CD14-positive monocyte (primary cell): ENCODE measurements at regions not wholly inside any gene's neighbourhood (a gene's known extent, or its start where the extent isn't known, plus 50 kb on each side); places are given as distances from the start of the nearest gene placed in this dataset.

Experiments used
- DNase-seq, 3 donors: peaks; one replicate each; pipeline ENCODE4 v3.0.0-alpha.2; 2011 to 2022
- H2AFZ ChIP-seq: 2 replicates; pipeline ENCODE4 v1.6.0; 2012; ENCODE audit warnings: mild to moderate bottlenecking, low read depth, low read length, inconsistent platforms; ENCODE audit not compliant: insufficient read depth, poor library complexity, severe bottlenecking
- H3K27ac ChIP-seq, 2 donors: 1 replicate in 1 of 2; 2 replicates in 1 of 2; pipeline ENCODE4 v1.5.1; 2012 to 2013; ENCODE audit warnings: low read length in 2 of 2, control low read depth in 1 of 2, inconsistent platforms in 1 of 2, low read depth in 1 of 2, mild to moderate bottlenecking in 1 of 2
- H3K27me3 ChIP-seq, 2 donors: one replicate each; pipeline versions ENCODE4 v1.6.0 to v1.6.1; 2011 to 2013; ENCODE audit warnings: low read length in 2 of 2; ENCODE audit not compliant: control insufficient read depth in 2 of 2, insufficient read depth in 2 of 2
- H3K36me3 ChIP-seq, 2 donors: replicated peaks in 1 of 2; 1 replicate in 1 of 2; 2 replicates in 1 of 2; pipeline versions ENCODE4 v1.5.1 to v1.6.1; 2012 to 2013; ENCODE audit warnings: low read length in 2 of 2, control low read depth in 1 of 2, inconsistent platforms in 1 of 2, mild to moderate bottlenecking in 1 of 2; ENCODE audit not compliant: insufficient read depth in 2 of 2, control insufficient read depth in 1 of 2
- H3K4me1 ChIP-seq, 2 donors: 1 replicate in 1 of 2; 2 replicates in 1 of 2; pipeline versions ENCODE4 v1.5.1 to v1.6.1; 2012 to 2013; ENCODE audit warnings: low read length in 2 of 2, control low read depth in 1 of 2, inconsistent platforms in 1 of 2, mild to moderate bottlenecking in 1 of 2, moderate library complexity in 1 of 2; ENCODE audit not compliant: insufficient read depth in 2 of 2, control insufficient read depth in 1 of 2
- H3K4me2 ChIP-seq: replicated peaks from 2 replicates; pipeline ENCODE3; 2012; ENCODE audit warnings: low read length, moderate library complexity, mild to moderate bottlenecking; ENCODE audit not compliant: poor library complexity, severe bottlenecking; ENCODE audit errors: extremely low read depth
- H3K4me3 ChIP-seq, 3 experiments: fragments of 200-600 bp in 1 of 3; sonication (generic) in 1 of 3; replicated peaks in 1 of 3; 1 replicate in 2 of 3; 2 replicates in 1 of 3; pipeline ENCODE4 v1.5.1; 2011 to 2013; ENCODE audit warnings: low read length in 3 of 3, mild to moderate bottlenecking in 3 of 3, control low read depth in 2 of 3, low read depth in 2 of 3, inconsistent platforms in 1 of 3, moderate library complexity in 1 of 3
- H3K79me2 ChIP-seq: 2 replicates; pipeline ENCODE4 v1.6.0; 2012; ENCODE audit warnings: mild to moderate bottlenecking, control low read depth, inconsistent platforms, low read length, moderate library complexity; ENCODE audit not compliant: insufficient read depth
- H3K9ac ChIP-seq: 2 replicates; pipeline ENCODE4 v1.6.0; 2017; ENCODE audit warnings: low read length, mild to moderate bottlenecking; ENCODE audit not compliant: insufficient read depth, poor library complexity, severe bottlenecking
- H3K9me3 ChIP-seq, 2 donors: replicated peaks in 1 of 2; 1 replicate in 1 of 2; 2 replicates in 1 of 2; pipeline versions ENCODE4 v1.5.1 to v1.6.1; 2012 to 2013; ENCODE audit warnings: low read length in 2 of 2, control low read depth in 1 of 2; ENCODE audit not compliant: control insufficient read depth in 1 of 2, insufficient read depth in 1 of 2
- H4K20me1 ChIP-seq: 2 replicates; pipeline ENCODE4 v1.6.0; 2012; ENCODE audit warnings: mild to moderate bottlenecking, low read length, control low read depth, moderate library complexity; ENCODE audit not compliant: insufficient read depth
- H3K27ac Mint-ChIP-seq, 7 donors: one replicate each; pipeline ENCODE4 v1.8.0; 2020; ENCODE audit warnings: mild to moderate bottlenecking in 7 of 7, mixed read lengths in 7 of 7, moderate library complexity in 6 of 7, inconsistent platforms in 2 of 7
- H3K27me3 Mint-ChIP-seq, 3 donors: one replicate each; pipeline ENCODE4 v1.8.0; 2021 to 2022; ENCODE audit warnings: low read depth in 3 of 3, mild to moderate bottlenecking in 3 of 3, mixed read lengths in 3 of 3, moderate library complexity in 3 of 3, inconsistent platforms in 1 of 3
- H3K36me3 Mint-ChIP-seq, 2 donors: one replicate each; pipeline ENCODE4 v1.8.0; 2020; ENCODE audit warnings: mixed read lengths in 2 of 2, inconsistent platforms in 1 of 2, mild to moderate bottlenecking in 1 of 2
- H3K4me1 Mint-ChIP-seq: one replicate; pipeline ENCODE4 v1.8.0; 2020; ENCODE audit warnings: mild to moderate bottlenecking, mixed read lengths
- H3K4me3 Mint-ChIP-seq, 2 donors: one replicate each; pipeline ENCODE4 v1.8.0; 2020; ENCODE audit warnings: mild to moderate bottlenecking in 2 of 2, mixed read lengths in 2 of 2, moderate library complexity in 1 of 2
- H3K9me3 Mint-ChIP-seq, 7 donors: one replicate each; pipeline ENCODE4 v1.8.0; 2020 to 2022; ENCODE audit warnings: mixed read lengths in 7 of 7, mild to moderate bottlenecking in 6 of 7, moderate library complexity in 6 of 7, inconsistent platforms in 2 of 7
- CTCF ChIP-seq: fragments of 200-600 bp; IDR thresholded peaks from one replicate; pipeline ENCODE4 v1.8.0; 2022; ENCODE audit warnings: antibody characterized with exemption, mild to moderate bottlenecking
- WGBS: methylation state at CpG from one replicate; pipeline ENCODE4 v1.1.5; 2013; ENCODE audit warnings: missing lambda C conversion rate; ENCODE audit not compliant: insufficient coverage; 5-methylcytosine and 5-hydroxymethylcytosine counted together
- intact Hi-C, 2 donors: fragments of 100-400 bp; cut with micrococcal nuclease; formaldehyde crosslinking; loops; one replicate each; pipeline versions ENCODE4 v1.15.0 to v1.15.1; 2023

- H3K9ac ChIP-seq: no peak overlapping the region
- DNase-seq: no peak
- intact Hi-C loops: no loop called here
- H3K36me3 ChIP-seq: no peaks in the 10 kb centered on the region
- peaks cover 0 to 4% (median under 1%) of the 10 kb centered on the region in 7 donors for H3K9me3 Mint-ChIP-seq
- peaks cover 0 to 3% of the 10 kb centered on the region in 2 donors for H3K9me3 ChIP-seq
- H3K4me3 Mint-ChIP-seq: no peak overlapping the region
- no peak overlapping the region for H2AFZ ChIP-seq
- no peak overlapping the region for H3K27ac ChIP-seq
- H3K4me3 ChIP-seq: no peak overlapping the region
- no peaks in the 10 kb centered on the region for H3K4me1 Mint-ChIP-seq
- H3K79me2 ChIP-seq: no peaks in the 10 kb centered on the region
- H3K27me3 Mint-ChIP-seq: peaks cover 0 to 3% (median 0%) of the 10 kb centered on the region in 3 donors
- H3K36me3 Mint-ChIP-seq: no peaks in the 10 kb centered on the region
- no peaks in the 10 kb centered on the region for H3K4me1 ChIP-seq
- no peak for TF ChIP-seq CTCF
- H4K20me1 ChIP-seq: no peaks in the 10 kb centered on the region
- no peak overlapping the region for H3K4me2 ChIP-seq
- H3K27ac Mint-ChIP-seq: no peak overlapping the region
- 100% methylated on average over 1 of the region's 1 CpG for WGBS
- no peaks in the 10 kb centered on the region for H3K27me3 ChIP-seq
These were observed 232.1 kb upstream of the ADAMTS9 start for GRCh38 chr3:64919934-64920333.

GRCh38 chr3:64918989-64919388, 231.2 kb upstream of the ADAMTS9 start:
- Mint-ChIP-seq H3K4me3 (no peak overlapping the region), H3K36me3 (no peaks in the 10 kb centered on the region), H3K9me3 (peaks cover 0 to 6% (median 0%) of the 10 kb centered on the region in 7 donors), H3K27me3 (peaks cover 0 to 3% (median 0%) of the 10 kb centered on the region in 3 donors), H3K27ac (no peak overlapping the region), H3K4me1 (no peaks in the 10 kb centered on the region)
- Histone ChIP-seq H3K9me3 (peaks cover 0 to 3% of the 10 kb centered on the region in 2 donors), H3K9ac (no peak overlapping the region), H3K27me3 (no peaks in the 10 kb centered on the region), H3K27ac (no peak overlapping the region), H3K79me2 (no peaks in the 10 kb centered on the region), H4K20me1 (no peaks in the 10 kb centered on the region), H3K4me1 (no peaks in the 10 kb centered on the region), H3K36me3 (no peaks in the 10 kb centered on the region), H3K4me3 (no peak overlapping the region), H2AFZ (no peak overlapping the region), H3K4me2 (no peak overlapping the region)
- no peak for DNase-seq
- intact Hi-C loops: no loop called here
- no peak for TF ChIP-seq CTCF
